Fibroblast of pulmonary artery (primary cell): ENCODE measurements at regions not wholly inside any gene's neighbourhood (a gene's known extent, or its start where the extent isn't known, plus 50 kb on each side); places are given as distances from the start of the nearest gene placed in this dataset.

Experiments used
- DNase-seq: peaks from one replicate; pipeline ENCODE4 v3.0.0-alpha.2; 2010; ENCODE audit warnings: low read depth
- H3K4me3 ChIP-seq: replicated peaks from 2 replicates; pipeline ENCODE4 v1.5.1; 2011; ENCODE audit warnings: low read depth, mild to moderate bottlenecking, control low read depth, low read length, moderate library complexity
- TF ChIP-seq, protein P1 (sequence below): IDR thresholded peaks from 2 replicates; pipeline ENCODE4 v1.5.1; 2011; ENCODE audit warnings: mild to moderate bottlenecking, control low read depth, low read length, inconsistent platforms; ENCODE audit errors: missing control alignments

DNA sequence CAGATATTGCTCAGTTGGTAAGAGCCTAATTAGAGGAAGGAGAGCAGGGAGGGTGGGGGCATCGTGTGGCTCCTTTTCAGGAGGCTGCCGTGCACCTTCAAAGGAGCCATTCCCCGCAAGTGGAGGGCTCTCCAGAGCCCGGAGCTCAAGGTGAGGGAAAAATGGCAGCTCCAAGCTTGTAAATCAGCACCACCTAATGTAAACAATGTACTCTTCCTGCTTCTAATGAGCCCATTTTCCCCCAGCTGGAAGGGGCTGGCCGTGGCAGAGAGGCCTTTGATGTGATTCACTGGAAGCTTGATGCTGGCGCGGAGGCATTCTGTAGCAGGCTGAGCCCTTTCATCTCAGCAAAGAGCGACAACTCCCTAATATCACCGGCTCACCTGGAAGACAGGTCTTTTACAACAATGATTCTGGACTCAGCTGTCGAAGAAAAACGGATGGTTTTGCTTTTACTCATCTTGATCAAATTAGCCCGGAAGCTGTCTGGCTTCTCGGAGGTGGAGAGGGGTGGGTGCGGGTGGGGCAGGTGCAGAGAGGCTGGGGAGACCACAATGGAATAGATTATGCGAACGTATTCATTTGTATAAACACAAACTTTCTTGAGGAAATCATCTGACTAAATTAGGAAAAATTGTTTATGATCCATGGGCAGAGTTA lies 112.5 kb downstream of the RRAGC start:
- DNase-seq: no peak
- H3K4me3 ChIP-seq: no peak overlapping the region
- TF ChIP-seq, protein P1, sequence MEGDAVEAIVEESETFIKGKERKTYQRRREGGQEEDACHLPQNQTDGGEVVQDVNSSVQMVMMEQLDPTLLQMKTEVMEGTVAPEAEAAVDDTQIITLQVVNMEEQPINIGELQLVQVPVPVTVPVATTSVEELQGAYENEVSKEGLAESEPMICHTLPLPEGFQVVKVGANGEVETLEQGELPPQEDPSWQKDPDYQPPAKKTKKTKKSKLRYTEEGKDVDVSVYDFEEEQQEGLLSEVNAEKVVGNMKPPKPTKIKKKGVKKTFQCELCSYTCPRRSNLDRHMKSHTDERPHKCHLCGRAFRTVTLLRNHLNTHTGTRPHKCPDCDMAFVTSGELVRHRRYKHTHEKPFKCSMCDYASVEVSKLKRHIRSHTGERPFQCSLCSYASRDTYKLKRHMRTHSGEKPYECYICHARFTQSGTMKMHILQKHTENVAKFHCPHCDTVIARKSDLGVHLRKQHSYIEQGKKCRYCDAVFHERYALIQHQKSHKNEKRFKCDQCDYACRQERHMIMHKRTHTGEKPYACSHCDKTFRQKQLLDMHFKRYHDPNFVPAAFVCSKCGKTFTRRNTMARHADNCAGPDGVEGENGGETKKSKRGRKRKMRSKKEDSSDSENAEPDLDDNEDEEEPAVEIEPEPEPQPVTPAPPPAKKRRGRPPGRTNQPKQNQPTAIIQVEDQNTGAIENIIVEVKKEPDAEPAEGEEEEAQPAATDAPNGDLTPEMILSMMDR: no peak

DNA sequence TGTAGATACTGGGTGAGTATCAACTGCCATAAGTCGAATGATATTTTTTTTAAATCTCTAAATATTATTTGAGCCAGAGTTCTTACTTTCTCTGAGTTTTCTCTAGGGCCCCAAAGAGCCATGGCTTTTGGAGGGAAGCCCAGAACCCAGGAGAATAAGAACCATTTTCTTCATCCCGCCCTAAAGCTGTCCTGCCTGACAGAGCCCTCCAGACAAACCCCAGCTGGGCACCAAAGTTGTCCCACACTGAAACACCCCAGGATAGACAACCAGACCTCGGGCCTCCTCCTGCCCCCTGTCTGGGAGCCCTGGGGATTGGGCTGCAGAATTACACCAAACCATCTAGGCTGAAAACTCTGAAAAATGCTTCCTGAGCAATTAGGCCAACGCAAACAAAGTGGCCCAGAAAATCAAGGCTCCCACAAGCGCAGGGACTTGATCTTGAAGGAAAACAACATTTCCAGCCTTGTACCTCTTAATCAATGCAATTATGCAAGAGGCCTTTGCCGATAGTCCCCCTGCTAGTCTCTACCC lies 113.1 kb downstream of the RRAGC start:
- TF ChIP-seq, protein P1: no peak
- no peak overlapping the region for H3K4me3 ChIP-seq
- DNase-seq: no peak

DNA sequence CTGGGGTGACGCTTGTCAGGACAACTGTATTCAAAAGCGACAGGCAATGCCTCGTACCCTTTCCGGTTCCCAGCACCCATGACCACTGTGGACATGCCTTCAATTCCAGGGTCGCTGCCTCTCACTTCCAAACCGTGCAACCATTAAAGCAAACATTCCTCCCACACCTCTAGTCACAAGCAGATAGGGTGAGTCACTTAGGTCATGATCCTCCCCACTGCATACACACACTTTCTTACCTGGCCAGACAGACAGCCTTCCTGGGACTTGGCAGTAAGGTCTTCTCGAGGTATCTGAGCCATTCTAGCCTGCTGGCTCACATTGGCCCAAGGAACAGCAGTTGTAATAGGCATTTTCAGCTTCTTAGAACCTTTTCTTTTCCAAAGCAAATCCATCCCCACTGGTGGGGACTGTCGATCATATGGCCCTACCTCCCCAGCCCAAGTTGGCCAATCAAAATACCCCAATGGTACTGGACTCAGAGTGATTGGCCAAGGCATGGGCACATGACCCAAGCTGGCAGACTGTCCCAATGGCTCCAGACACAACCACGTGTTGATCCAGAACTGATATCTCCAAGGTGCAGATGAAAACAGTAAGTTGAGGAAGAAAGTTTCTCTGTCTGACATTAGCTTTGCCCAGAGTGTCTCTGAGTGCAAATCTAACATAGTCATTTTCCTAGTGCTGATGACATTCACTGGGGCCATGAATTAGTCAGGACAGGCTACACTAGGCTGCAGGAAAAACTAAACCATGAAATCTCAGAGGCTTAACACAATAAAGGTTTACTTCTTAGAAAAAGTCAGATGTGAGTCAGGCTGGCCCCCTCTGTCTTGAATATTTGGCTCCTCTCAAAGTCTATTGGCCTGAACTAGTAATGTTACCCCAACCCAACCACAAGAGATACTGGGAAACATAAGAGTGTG lies 113.8 kb downstream of the RRAGC start:
- H3K4me3 ChIP-seq: no peak overlapping the region
- DNase-seq: no peak
- TF ChIP-seq, protein P1: no peak

DNA sequence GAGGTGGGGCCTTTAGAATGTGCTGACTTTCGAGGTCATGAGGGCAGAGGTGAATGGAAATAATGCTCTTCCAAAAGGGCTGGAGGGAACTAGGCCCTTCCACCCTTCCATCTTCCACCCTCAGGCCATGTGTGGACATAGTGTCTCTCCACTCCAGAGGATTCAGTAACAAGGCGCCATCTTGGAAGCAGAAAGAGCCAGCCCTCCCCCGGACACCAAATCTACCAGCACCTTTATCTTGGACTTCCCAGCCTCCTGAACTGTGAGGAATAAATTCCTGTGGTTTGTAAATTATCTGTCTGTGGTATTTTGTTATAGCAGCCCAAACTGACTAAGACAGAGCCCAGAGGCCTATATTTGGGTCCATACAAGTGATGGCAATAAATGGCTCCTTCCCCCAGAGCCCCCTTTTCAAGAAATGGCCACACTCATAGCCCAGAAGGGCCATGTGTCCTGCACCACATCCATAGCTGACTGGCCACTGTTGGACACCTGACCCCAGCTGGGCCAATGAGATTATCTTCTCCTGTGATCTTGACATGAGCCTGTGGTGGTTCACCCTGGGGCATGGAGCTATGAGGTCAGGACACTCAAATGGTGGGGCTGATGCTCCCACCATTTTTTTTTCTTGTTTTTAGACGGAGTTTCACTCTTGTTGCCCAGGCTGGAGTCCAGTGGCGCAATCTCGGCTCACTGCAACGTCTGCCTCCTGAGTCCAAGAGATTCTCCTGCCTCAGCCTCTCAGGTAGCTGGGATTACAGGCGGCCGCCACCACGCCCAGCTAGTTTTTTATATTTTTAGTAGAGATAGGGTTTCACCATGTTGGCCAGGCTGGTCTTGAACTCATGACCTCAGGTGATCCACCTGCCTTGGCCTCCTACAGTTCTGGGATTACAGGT lies 114.9 kb downstream of the RRAGC start:
- TF ChIP-seq, protein P1: no peak
- H3K4me3 ChIP-seq: no peak overlapping the region
- DNase-seq: no peak

DNA sequence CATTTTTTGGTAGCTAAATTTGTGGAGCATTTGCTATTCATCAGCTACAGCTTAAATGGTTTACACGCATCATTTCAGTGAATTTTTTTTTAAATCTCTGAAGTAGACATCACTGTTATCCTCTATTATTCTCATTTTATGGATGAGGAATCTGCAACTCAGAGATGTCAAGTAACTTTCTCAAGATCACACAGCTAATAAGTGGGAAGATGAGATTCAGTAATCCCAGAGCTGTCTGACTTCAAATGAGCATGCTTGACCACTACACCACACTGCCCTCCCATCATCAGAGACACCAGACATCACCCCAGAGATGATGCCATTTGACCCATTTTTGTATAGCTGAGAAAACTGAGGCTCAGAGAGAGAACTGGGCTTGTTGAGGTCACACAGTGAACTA lies 116.4 kb downstream of the RRAGC start:
- no peak overlapping the region for H3K4me3 ChIP-seq
- DNase-seq: no peak
- TF ChIP-seq, protein P1: no peak

DNA sequence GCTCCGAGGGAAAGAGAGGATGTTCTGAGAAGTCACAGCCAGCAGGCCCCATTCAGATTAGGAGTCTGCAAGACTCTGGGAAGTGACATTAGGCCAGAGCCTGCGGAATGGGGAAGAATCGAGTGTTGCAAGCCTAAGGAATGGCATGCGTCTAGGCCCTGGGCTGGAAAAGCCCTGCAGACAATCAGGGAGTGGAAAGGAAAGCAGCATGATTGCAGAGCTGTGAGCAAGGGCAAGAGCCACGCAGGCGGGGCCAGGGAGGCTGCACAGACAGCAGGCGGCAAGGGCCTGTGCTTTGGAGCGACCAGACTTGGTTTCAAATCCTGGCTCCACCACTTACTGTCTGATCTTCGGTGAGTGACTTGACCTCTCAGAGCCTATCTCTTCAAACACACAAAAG lies 118.2 kb downstream of the RRAGC start:
- no peak overlapping the region for H3K4me3 ChIP-seq
- peak; percentile 57 for DNase-seq
- TF ChIP-seq, protein P1: no peak
